ENCODE measurements at regions not wholly inside any gene's neighbourhood (a gene's known extent, or its start where the extent isn't known, plus 50 kb on each side); places are given as distances from the start of the nearest gene placed in this dataset.

DNA sequence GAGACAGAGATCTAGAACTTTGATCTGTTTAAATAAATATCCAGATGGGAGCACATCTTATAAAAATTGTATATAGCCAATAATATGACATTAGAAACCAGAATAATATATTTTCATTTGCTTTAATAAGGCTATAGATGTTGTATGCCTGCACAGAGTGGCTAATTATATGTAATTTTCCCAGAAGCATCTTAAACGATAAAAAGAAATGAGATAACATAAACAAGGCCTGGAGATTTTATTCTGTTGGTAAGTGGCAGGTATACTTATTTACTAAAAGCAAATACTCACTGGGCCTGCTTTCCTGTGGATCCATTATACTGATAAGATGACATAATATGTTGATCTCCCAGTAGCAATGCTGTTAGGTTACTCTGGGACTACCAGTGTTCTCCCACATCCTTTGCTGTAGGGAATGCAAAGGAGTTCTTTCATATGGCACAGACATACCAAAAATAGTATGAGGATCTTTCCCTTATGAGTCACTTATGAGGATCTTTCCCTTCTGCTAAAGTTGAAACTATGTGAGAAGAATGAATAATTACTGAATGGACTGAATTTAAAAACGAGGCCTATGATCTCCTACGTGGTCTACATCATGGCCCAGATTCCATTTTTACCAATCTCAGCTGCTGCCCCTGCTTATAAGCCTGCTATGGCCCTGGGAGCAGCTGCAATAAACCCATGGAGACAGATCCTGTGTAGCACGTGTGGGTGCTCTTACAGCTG lies 112.1 kb downstream of the NUDT12 start:
- Histone ChIP-seq H3K4me3 (replicated peaks in 1 of 3) (no peak overlapping the region), H3K9me3 (no peaks in the 10 kb centered on the region), H3K36me3 (no peaks in the 10 kb centered on the region), H3K4me1 (no peaks in the 10 kb centered on the region), H3K27ac (no peak overlapping the region), H3K27me3 (no peaks in the 10 kb centered on the region)
- 88% methylated on average over 4 of the region's 4 CpGs for WGBS, 2 donors
- no peak for TF ChIP-seq CTCF (IDR thresholded peaks at IDR 0.05)
- no peak for TF ChIP-seq POLR2A (IDR thresholded peaks at IDR 0.05)
- intact Hi-C loops (cut with DNase I): no loop called here
- DNase-seq: no peak

DNA sequence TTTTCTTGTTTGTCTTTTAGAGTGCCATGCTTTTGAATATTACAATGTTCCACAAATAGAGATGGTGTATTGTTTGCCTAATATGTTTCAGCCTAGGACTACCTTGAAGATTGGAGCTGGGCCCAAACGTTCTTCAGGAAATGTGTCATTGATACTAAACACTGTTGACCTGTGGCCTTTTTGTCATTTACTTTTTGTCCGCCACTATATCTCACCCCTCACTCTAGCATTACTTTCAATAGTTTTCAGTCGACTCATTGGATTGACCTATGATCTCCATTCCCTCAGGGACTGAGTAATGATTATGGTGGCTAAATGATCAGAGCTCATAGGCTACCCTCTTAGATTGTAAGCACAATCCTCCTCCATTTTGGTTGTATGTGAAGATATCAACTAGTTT lies 115.8 kb downstream of the NUDT12 start:
- Histone ChIP-seq H3K4me3 (replicated peaks in 1 of 3) (no peak overlapping the region), H3K4me1 (no peaks in the 10 kb centered on the region), H3K27ac (no peak overlapping the region), H3K27me3 (no peaks in the 10 kb centered on the region), H3K9me3 (no peaks in the 10 kb centered on the region), H3K36me3 (no peaks in the 10 kb centered on the region)
- WGBS, 2 donors: 61 to 68% methylated on average over 3 of the region's 3 CpGs
- DNase-seq: no peak
- intact Hi-C loops (cut with DNase I): no loop called here
- no peak for TF ChIP-seq POLR2A (IDR thresholded peaks at IDR 0.05)
- TF ChIP-seq CTCF (IDR thresholded peaks at IDR 0.05): no peak

GRCh38 chr5:103445426-103446035 lies 117.1 kb downstream of the NUDT12 start:
- Histone ChIP-seq H3K4me1 (no peaks in the 10 kb centered on the region), H3K9me3 (no peaks in the 10 kb centered on the region), H3K27me3 (no peaks in the 10 kb centered on the region), H3K27ac (no peak overlapping the region), H3K4me3 (replicated peaks in 1 of 3) (no peak overlapping the region), H3K36me3 (no peaks in the 10 kb centered on the region)
- WGBS, 2 donors: 82 to 89% methylated on average over 5 of the region's 5 CpGs
- DNase-seq: no peak
- intact Hi-C loops (cut with DNase I): no loop called here
- TF ChIP-seq POLR2A (IDR thresholded peaks at IDR 0.05): no peak
- TF ChIP-seq CTCF (IDR thresholded peaks at IDR 0.05): no peak

DNA sequence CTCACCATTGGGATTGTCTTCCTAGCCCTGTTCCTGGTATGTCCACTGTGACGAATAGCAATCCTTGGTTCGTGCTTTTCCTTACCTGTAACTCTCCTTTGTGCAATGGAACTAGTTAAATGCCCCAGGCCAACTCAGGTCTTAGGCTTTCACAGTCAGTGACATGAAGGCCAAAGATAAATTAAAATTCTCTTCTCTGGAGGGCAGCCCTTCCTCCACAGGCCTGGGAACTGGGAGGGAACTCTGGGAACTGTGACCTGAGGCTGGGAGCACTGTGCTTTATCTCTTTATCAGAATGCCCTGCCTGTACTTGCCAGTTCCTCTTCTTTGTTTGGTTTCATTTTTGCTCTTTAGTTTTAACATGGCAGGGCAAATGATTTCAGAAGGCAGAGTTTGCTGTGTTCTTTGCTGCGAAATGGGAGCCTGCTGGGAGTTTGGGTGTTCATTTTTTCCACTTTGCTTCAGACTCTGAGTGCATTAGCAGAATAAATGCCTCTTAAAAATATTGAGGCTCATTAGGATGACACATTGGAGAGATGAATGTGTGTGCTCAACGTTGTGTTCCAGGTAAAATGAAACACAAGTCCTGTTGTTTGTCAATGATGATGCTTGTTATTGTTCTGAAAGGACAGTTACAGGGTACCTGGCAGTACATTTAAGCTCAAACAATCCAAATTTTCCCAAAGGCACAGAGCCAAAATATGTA lies 118.1 kb downstream of the NUDT12 start:
- no peaks in the 10 kb centered on the region for H3K27me3 ChIP-seq
- no peak overlapping the region for H3K4me3 ChIP-seq (replicated peaks in 1 of 3)
- no peaks in the 10 kb centered on the region for H3K36me3 ChIP-seq
- DNase-seq: no peak
- H3K27ac ChIP-seq: no peak overlapping the region
- TF ChIP-seq POLR2A (IDR thresholded peaks at IDR 0.05): no peak
- TF ChIP-seq CTCF (IDR thresholded peaks at IDR 0.05): no peak
- WGBS, 2 donors: 82 to 88% methylated on average over 4 of the region's 4 CpGs
- no peaks in the 10 kb centered on the region for H3K4me1 ChIP-seq
- H3K9me3 ChIP-seq: no peaks in the 10 kb centered on the region
- intact Hi-C loops (cut with DNase I): no loop called here

DNA sequence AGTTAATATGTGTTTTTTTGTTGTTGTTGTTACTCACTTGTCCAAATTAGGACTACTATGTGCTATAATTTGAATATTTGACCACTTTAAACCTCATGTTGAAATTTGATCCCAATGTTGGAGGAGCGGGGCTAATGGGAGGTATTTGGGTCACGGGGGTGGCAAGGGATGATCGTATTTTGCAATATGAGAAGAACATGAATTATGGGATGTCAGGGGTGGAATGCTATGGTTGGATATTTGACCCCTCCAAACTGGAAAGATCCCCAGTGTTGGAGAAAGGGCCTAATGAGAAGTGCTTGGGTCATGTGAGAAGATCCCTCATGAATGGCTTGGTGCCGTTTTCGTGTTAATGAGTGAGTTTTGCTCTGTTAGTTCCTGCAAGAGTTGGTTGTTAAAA lies 119.8 kb downstream of the NUDT12 start:
- Histone ChIP-seq H3K4me3 (replicated peaks in 1 of 3) (no peak overlapping the region), H3K4me1 (no peaks in the 10 kb centered on the region), H3K9me3 (no peaks in the 10 kb centered on the region), H3K27me3 (no peaks in the 10 kb centered on the region), H3K36me3 (no peaks in the 10 kb centered on the region), H3K27ac (no peak overlapping the region)
- 90 to 96% methylated on average over 5 of the region's 5 CpGs for WGBS, 2 donors
- TF ChIP-seq POLR2A (IDR thresholded peaks at IDR 0.05) (no peak), CTCF (IDR thresholded peaks at IDR 0.05) (no peak)
- intact Hi-C loops (cut with DNase I): no loop called here
- DNase-seq: no peak
